HL-60 (cell line): ENCODE measurements at regions not wholly inside any gene's neighbourhood (a gene's known extent, or its start where the extent isn't known, plus 50 kb on each side); places are given as distances from the start of the nearest gene placed in this dataset.
"Not testable (repeated sequence)": the region's sequence is repeated elsewhere in the genome, so short reads cannot be mapped to it uniquely, and the experiment has no call there.

Experiments
- CTCF ChIP-seq: IDR thresholded peaks from one replicate; pipeline ENCODE4 v1.5.1; 2011; ENCODE audit warnings: low read length, control low read depth, inconsistent platforms; ENCODE audit not compliant: insufficient read depth
- GABPA ChIP-seq: IDR thresholded peaks from 2 replicates; pipeline ENCODE4 v1.6.1; 2012; ENCODE audit warnings: low read depth
- REST ChIP-seq: IDR thresholded peaks from 2 replicates; pipeline ENCODE4 v1.6.1; 2012; ENCODE audit warnings: low read depth; ENCODE audit not compliant: insufficient replicate concordance

GRCh38 chr22:19660583-19660982 is 53.7 kb upstream of the SEPTIN5 start:
- not testable (repeated sequence) for TF ChIP-seq CTCF, REST, GABPA
